HG03175 (cell line): ENCODE measurements at regions not wholly inside any gene's neighbourhood (a gene's known extent, or its start where the extent isn't known, plus 50 kb on each side); places are given as distances from the start of the nearest gene placed in this dataset.
"Not testable (repeated sequence)": the region's sequence is repeated elsewhere in the genome, so short reads cannot be mapped to it uniquely, and the experiment has no call there.

Experiments
- ATAC-seq: cut with Tn5 transposase; IDR thresholded peaks from one replicate; pipeline ENCODE4 v1.9.1; 2021; ENCODE audit warnings: mild to moderate bottlenecking, moderate library complexity; ENCODE audit not compliant: unreplicated experiment

DNA sequence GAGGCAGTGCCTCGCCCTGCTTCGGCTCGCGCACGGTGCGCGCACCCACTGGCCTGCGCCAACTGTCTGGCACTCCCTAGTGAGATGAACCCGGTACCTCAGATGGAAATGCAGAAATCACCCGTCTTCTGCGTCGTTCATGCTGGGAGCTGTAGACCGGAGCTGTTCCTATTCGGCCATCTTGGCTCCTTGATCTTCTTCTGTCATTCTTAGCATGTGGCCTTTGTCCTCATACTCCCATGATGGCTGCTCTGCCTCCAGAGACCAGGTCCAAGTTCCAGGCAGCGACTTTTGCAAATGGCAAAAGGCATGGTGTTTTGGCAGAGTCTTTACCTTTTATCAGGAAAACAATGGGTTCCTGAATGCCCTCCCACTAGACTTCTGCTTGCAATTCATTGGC, 102.6 kb upstream of the SKOR2 start:
- ATAC-seq = not testable (repeated sequence)

DNA sequence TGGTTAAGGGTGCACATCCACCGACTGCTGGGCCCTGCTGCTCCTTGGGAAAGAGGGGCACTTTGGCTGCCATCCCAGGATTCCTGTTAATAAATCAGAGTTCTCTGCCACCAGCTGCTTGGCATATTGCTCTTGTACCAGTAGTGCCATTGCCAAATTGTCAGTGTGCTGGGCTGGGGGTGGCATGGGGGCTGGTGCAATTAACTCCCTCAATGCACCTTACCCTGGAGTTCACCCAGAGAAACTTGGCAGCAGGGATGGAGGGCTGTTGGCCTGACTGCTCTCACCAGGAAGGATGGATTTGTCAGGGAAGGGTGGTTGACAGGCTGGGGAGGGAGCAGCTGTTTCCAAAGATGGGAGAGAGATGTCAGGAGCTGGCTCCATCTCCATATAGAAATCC, 94.6 kb upstream of the SKOR2 start:
- ATAC-seq = no peak

DNA sequence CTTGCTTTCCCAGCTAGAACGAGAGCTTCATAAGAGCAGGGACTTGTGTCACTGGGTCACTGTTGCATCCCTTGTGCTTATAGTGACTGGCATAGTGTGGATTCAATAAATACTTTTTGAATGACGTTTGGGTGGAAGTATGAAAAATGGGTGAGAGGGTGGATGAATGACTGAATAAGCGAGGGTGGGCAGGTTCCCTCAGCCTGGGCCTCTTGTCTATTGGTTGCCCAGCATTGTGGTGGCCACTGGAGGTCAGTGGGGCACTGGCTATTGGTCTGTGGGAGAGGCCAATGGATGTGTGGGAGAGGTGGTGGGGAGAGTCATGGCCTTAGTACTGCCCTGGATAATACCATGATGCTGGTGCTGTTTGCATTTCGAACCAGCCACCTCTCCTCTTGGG, 93.8 kb upstream of the SKOR2 start:
- no peak for ATAC-seq

DNA sequence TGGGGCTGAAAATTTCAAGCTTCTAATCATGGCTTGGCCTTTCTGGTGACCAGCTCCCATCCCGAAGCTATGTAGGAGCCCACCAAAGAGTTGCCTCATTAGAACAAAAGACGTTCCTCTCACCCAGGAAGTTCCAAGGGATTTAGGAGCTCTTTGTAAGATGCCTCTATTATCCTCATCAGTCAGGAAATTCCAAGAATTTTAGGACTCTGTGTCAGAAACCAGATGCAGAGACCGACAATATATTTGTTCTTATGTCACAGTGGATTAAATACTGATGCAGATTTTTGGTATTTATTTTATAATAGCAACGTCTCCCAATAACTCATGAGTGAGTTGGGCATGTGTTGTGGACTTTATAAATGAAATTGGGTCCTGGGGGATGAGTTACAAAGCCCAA, 91.8 kb upstream of the SKOR2 start:
- no peak for ATAC-seq

DNA sequence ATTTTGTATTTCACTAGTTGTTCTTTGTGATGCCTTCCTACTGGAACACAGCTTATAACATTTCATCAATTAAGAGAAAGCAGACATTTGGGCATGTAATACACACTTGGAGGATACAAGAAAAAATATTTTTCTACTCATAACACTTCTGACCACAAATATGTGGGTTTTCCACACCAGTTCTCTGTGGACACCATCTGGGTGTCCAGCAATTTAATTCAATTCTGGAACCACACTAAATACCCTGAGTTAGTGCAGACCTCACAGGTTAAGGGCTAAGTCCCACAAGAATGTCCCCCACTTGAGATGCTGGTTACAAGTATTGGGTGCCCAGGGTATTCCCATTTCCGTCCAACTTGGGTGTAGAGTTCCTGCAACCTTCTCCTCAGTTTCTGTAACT, 91.1 kb upstream of the SKOR2 start:
- no peak for ATAC-seq

DNA sequence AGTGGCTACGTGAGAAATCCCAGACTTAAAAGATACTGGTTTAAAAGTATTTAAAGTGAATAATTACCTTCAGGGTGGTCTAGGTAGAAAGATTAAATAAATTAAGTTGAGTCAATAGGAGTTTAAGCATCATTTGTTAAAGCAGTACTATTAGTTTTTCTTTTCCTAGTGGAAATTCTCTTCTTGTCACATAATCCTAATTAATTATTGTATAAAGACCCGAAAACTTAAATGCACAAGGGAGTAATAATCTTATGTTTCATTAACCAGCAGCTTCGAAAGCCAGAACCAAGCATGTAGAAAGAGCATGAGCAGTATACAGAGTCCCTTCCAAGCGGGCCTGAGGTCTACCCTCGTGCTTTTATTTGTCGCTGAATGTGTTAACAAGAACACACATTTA, 90.2 kb upstream of the SKOR2 start:
- ATAC-seq = no peak

DNA sequence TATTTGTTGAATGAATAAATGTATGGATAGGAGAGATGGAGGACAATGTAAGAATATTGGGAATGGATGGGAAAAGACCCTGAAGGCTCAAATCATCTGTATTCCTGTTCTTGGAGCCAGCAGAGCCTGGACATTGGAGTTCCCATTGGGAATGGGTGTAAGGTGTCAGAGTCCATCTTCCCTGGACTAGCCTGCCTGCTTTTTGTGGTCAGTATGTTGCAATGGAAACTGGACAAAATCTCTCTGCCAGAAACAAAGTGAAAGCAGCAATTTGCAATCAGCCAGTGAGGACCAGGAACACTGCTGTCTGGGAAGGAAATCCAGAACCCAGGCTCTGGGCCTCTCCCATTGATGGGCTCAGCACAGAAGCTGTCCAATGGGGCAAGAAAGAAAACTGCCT, 83.5 kb upstream of the SKOR2 start:
- no peak for ATAC-seq

DNA sequence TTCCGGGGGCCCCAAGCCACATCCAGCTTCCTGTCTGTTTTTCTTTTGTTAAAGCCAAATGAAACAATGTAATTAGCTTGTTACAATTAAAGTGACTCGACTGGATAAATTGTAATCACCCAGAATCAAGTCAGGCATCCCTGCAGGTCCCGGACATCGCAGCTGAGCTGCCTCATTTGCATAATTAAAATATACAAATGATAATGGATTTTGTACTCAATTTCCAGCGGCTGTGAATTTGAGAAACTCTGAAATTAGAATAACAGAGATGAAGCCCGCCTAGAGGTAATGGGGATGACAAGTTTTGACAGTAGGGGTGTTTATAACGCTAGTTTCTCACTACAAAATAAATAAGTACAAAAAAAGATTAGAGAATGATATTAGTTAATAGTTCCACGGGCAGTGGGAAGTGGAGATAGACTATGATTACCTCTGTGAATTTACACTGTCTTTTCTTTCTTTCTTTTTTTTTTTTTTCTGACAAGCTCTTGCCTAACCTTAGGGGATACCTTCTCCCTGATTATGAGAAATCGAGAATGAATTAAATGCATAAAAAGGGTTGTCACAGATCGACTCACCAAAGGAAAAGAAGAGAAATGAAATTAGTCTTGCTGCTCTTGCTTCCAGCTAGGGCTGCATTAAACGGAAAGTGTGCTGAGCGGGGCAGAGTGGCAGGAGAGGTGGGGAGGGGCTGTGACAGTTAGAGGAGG, 82.6 kb upstream of the SKOR2 start:
- no peak for ATAC-seq

DNA sequence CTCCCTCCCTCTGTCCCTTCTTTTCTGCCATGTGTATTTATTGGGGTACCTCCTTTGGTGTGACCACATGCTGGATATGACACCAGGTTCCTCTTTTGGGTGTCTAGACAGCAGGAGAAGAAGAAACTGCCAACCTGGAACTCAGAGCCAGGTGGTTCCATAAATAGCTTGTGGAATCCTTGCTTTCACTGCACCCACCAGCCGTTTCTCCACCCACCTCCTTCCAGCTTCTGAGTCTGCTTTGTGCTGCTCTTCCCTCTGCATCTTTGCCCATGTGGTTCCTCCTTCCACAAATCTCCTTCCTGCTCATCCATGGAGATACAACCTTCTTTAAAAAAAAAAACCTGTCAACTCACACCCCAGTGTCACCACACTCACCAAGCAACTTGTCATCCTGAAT, 80.2 kb upstream of the SKOR2 start:
- no peak for ATAC-seq

DNA sequence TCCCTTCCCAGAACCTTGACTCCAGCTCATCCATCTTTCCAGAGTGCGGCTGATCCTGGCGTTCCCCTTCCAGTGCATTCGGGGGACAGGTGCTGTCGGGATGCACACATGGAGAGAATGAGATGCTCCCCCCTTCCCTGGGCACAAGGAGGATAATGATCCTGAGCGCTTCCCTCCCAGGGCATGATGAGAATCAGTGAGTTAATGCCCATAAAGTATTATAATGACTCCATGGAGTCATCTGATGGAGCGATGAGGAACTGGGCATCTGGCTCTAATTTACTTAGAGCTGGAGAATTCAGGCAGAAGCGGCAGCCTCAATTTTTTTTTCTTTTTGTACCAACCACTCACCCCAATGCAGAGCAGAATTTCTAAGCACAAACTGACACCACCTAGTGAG, 79.6 kb upstream of the SKOR2 start:
- no peak for ATAC-seq

DNA sequence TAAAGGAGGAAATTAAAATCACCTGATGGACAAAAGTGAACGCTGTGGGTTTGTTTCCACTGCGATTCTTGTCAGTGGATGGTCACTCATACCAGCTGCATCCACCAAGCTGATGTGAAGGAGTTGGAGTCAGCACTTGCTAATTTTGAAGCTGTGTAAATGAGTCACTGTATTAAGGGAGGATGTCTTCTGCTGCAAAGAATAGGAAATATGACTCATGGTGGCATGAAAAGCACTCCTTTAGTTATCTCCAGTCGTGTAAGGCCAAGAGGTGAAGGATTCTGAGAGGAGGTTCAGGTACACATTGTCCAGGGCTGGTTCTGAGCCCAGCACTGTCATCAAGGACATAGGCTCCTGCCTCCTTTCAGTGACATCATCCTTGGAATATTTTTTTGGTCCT, 71.7 kb upstream of the SKOR2 start:
- ATAC-seq = no peak

DNA sequence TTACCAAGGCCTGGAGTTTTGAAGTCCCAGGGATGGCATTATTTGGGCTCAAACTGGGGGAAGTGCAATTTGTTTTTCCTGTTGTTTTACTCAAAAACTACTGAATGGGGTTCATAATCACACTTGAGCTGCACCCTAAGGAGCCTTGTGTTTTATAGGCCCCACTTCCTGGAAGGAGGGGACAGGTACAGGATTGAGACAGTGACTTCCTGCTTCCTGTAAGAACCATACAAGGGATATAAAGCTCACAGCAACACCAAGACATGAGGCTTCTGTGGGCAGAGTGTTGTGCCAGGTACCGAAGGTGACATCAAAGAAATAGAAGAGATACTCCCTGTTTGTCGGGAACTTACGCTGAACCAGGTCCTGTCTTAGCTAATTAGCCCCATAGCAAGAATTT, 70.4 kb upstream of the SKOR2 start:
- no peak for ATAC-seq

DNA sequence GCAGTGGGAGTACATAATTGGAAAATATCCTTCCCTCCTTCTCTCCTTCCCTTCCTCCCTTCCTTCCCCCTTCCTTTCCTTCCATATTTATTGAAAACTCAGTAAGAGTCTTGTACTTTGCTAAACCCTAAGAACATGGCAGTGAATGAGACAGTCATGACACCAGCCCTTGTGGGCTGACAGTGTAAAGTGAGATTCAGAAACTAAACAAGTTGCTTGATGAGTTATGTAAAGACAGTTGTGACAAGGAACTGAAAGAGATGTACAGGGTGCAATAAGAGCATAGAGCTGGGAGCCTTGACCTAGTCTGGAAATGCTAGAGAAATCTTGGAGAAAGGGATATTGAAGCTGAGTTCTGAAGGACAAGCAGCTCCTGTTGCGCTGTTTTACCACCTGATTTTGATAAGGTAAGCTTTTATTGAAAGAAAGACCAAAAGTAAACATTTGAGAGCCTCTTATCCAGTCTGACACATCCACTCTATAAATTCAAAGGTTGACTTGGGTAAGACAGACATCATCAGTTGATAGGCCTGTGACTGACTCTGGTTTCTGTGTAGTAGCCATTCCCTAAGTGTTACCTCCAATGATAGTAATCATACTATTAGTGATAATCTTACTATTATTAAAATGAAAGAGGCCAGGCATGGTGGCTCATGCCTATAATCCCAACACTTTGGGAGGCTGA, 66.5 kb upstream of the SKOR2 start:
- ATAC-seq = no peak

DNA sequence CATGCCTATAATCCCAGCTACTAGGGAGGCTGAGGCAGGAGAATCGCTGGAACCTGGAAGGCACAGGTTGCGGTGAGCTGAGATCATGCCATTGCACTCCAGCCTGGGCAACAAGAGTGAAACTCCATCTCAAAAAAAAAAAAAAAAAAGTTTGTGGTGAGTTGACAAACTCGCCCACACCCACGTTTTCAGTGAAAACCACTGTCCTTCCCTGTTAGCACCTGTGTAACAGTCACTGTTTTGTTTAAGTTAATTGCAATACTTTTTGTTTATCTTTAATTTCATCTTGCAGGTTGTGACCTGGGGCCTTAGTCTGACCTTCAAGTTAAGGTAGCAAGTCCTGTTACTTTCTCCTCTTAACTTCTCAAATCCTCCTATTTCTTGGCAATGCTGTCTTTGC, 65.5 kb upstream of the SKOR2 start:
- ATAC-seq = no peak

DNA sequence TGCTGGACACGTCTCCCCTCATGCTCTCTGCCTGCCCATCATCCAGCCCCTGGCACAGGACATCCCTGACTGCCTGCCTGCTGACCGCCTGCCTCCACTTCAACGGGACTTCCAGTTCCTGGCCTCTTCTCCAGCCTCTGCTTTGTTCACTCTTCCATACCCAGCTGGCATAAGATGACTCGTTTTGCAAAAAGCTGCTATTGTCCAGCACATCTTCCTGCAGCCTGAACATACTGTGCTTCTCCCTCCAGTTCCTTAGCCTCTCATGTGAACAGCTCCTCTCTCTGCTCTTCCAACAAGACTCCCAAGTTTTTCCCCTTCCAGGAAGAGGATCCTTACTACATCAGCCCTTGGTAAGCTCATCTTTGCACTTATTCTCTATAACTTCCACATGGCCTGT, 62.4 kb upstream of the SKOR2 start:
- no peak for ATAC-seq

DNA sequence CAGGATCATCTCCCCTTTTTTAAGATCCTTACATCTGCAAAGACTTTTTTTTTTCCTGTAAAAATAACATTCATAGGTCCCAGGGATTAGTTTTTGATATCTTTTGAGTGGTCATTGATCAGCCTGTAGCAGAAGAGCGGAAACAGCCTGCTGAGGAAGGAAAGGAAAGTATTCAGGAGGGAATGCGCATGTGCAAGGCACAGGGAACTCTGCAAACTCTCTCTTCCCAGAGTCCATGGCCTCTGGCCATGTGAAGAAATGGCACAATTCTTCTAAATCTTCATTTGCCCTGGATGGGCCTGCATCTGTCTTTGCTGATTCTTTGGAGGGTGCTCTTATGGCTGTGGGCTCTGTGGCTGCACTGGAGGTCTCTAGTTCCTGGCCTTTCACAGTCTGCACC, 60.1 kb upstream of the SKOR2 start:
- ATAC-seq = no peak
